GOT3 (cell line): ENCODE measurements at regions not wholly inside any gene's neighbourhood (a gene's known extent, or its start where the extent isn't known, plus 50 kb on each side); places are given as distances from the start of the nearest gene placed in this dataset.
A peak's percentile ranks its signal among the peaks of the same experiment; 100 is the strongest.

Experiments
- DNase-seq: peaks from one replicate; lab custom pipeline; 2025; ENCODE audit warnings: mixed read lengths; lab: John Stamatoyannopoulos, UW

- DNase-seq = no peak
These were observed 163.6 kb upstream of the TMPO start for GRCh38 chr12:98351784-98352183.

- no peak for DNase-seq
These were observed 163.1 kb upstream of the TMPO start for GRCh38 chr12:98352218-98352811.

DNA sequence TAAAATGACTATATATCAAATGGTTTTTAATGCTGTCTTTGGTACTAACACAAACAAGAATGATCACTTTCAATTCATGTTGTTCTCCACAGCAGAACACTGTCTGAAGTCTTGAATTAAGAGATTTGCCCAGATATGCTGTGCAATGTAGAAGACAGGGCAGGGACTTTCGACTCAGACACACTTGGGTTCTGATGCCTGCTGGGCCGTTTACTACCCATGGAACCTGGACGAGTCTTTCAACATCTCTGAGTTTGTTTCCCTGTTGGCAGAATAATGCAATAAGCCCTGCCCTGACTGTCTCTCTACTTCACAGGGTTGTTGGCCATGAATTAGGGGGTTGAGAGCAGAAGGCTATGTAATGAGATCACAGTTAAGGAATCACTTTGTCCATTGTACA, 162.6 kb upstream of the TMPO start:
- DNase-seq = no peak

GRCh38 chr12:98354520-98355035, 160.8 kb upstream of the TMPO start:
- no peak for DNase-seq

DNA sequence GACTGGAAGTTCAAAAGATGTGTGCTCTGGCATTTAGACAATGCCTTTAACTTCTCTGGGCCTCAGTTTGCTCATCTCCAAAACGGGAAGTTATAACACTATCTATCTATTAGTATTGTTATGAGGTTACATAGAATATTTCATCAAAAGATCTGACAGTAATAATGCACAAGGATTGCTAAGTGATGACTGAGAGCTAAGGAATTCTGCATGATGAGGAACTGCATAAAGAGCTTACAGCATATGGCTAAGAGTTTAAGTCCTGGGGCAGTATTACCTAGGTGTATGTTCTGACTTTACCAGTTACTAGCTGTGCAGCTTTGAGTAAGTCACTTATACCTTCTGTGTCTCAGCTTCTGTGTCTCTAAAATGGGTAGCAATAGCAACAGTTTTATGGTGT, 160.1 kb upstream of the TMPO start:
- no peak for DNase-seq

GRCh38 chr12:98355933-98356332, 159.5 kb upstream of the TMPO start:
- DNase-seq = no peak

- DNase-seq = no peak
These were observed 157.2 kb upstream of the TMPO start for GRCh38 chr12:98358144-98358543.

DNA sequence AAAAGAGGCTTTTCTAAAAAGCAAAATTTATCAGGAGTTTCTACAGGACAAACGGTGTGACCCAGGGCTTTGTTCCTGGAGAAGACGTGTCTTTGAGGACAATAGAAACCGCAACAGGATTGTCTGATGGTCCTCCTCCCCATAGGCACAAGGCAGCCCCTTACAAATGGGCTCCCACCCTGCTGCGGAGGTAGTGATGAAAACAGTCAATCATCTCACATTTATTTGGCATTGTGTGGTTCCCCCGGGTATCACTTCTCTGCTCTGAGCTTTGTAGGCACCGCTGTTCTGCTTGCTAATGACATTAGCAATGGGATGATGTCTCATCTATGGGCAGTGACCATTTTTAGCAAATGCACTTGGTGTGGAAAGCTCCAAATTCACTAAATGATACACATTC, 155.5 kb upstream of the TMPO start:
- DNase-seq = no peak

GRCh38 chr12:98360401-98360800, 155.0 kb upstream of the TMPO start:
- no peak for DNase-seq

DNA sequence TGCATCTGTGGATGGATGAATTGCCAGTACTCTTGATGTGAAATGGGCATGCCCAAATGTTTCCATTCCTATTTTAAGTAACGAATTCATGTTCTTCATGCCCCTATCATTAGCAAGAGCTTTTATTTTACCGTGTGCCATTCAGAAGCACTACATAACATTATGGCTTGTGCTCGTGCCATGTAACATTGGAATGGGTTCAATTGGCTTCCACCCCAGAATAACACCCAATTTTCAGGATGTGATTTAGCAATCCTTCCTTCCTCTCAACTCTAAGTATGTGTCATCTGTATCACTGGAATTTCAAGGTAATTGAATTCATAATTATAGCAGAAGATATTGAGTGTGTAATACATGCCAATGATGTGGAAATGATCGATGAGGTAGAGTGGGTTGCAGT, 145.8 kb upstream of the TMPO start:
- DNase-seq = no peak

DNA sequence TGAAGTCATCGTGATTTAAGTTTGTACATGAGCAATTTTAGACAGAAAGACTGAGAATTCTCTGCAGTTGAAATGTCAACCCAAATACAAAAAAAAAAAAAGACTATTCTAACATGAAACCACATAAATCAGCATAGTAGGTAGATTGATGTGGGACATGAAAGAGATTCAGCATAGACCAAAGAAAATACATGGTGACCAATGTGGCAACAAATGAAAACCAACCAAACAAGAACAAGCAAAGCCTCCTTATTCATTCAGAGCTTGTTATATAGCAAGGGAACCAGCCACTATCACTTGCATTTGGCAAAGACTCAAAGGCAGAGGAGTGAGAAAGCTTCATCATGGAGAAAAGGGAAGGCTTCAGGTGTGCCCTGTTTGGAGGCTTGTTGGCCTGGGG, 144.4 kb upstream of the TMPO start:
- no peak for DNase-seq

DNA sequence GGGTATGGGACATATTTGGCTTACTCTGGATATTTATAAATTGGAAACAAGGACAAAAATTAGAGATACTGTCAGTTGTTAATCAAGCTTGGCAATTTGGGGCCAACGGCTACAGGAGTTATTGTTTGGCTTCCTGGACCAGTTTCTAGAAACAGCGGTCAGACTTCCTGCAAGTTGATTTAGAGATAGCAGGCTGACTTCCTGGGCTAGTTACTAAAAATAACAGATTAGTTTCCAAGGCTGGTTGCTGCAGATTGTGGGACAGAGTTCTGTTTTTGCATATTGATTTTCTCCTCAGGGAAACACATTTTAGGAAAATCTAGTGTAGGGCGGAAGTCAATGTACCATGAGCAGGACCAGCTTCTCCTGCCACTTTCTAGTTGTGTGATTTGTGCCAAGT, 144.0 kb upstream of the TMPO start:
- no peak for DNase-seq

DNA sequence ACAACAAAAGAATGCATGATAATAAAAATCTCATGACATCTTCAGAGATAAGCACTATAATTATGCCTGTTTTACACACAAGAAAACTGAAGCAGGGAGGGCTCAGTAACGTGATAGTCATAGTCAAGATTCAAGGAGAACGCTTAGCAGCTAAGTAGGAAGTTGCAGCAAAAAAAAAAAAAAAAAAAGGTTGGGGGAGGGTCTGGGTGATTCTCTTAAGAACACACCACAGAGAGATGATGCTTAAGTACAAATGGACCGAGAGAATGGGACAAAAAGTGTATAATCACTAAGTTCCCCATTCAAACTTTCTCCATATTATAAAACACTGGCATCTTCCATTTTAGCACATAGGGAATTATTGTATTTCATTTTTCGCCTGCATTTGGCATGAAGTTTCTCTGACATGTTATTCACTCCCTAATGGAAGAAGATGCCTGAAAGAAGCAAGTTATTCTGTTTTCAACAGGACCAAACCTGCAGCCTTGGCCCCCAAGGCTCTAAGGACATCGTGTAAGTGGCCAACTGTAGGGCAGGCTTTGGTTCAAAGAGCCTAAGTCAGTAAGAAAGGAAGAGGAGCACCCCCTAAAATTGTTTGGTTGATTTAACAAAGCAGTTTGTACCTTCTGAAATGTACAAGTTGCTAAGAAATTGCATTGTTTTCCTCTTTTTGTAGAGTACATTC, 142.9 kb upstream of the TMPO start:
- DNase-seq = no peak

DNA sequence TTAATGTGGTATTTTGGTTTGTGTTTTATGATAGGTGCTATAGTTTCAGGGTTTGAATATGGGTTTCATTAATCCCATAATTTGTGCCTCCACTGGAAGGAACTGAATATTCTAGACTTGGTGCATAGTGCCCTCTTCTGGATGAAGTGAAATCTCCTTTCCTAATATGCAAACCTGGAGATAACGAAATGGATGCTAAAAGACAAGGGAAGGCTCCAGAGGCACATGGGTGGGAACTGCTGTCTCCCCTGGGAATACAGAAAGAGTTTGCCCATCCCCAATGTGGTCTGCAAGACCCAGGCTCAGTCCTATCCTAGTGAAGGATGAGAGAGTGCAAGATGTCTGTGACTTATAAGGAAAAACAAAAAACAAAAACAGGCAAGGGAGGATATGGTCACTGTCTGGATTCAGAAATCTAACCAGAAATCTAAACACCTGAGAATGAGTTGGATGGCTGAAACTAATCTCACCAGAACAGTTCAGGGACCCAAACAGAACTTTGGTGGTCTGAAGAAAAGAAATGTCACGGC, 142.3 kb upstream of the TMPO start:
- no peak for DNase-seq

GRCh38 chr12:98374007-98374406, 141.4 kb upstream of the TMPO start:
- no peak for DNase-seq

DNA sequence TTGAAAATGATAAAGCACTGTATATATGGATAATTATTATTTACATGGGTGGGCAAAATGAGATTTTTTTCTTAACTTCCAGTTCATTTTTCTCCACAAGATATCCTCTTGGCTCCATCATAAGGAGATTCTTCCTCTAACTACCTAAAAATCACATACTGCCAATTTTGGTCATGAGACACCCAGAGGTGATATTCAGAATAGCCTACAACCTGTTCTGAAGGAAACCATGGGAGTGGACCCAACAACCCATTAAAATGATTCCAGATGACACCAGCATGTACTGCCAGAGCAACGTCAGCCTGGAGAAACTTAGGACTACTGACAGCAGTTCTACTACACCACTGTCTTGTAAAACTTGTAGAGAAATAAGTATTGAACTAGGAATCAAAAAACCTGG, 136.3 kb upstream of the TMPO start:
- DNase-seq = no peak

- DNase-seq = no peak
These were observed 129.7 kb upstream of the TMPO start for GRCh38 chr12:98385641-98386040.

- no peak for DNase-seq
These were observed 127.9 kb upstream of the TMPO start for GRCh38 chr12:98387444-98387843.

DNA sequence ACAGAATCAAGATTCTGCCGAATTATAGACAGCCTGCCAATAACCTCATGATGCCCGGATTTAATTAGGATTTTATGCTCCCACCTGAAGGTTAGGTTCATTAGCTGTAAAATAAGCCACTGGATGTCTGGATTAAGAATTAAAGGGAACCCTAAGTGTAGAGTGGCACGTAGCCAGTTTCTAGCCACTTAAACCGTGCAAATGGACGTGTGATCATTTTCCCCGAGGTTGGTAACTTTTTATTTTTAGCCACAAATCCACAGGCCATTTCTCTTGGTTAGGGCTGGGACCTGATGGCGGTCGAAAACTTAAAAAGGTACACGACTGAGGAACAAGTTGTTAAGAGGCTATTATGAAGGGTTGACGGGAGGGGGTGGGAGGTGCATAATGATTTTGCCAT, 127.3 kb upstream of the TMPO start:
- DNase-seq = no peak

DNA sequence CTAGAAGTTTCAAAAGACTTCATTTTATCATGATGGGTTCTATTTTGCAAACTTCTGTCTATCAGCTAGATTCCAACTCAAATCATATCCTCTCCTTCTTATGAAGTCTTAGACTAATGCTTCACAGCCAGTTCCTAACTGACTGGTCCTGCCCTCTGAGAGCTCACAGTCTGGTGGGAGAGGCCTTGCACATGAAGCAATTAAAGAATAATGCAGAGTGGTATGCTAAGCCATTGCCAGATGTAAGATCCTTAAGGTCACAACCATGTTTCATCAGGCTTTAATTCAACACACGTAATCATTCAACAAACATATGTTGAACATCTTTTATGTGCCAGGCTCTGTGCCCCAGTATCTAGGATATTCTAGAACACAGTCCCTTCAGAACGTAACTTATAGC, 125.8 kb upstream of the TMPO start:
- no peak for DNase-seq

DNA sequence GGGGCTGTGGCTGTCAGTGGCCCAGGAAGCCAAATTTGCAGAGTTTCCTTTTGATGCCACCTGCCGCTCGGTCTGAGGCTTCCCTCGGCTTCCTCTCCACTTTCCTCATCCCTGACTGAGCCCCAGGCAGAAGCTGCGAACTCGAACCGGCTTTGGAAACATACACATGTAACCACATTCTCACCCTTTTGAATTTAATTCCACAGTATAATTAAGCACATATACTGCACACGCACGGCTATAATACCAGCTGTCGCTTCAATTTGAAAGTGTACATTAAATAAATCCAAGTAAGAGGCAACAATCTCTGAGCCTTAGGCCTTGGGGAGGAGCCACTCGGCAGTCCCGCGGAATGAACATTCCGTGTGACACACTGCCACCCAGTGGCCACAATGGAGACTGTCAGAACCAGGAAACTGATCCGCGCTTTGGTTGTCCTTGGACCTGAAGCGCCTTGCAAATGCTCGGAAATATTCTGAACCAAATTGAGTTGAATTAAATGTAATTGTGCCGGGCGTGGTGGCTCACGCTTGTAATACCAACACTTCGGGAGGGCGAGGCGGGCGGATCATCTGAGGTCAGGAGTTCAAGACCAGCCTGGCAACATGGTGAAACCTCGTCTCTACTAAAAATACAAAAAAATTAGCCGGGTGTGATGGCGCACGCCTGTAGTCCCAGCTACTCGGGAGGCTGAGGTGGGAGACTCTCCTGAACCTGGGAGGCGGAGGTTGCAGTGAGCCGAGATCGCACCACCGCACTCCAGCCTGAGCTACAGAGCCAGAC, 117.9 kb upstream of the TMPO start:
- peak; percentile 13 for DNase-seq

DNA sequence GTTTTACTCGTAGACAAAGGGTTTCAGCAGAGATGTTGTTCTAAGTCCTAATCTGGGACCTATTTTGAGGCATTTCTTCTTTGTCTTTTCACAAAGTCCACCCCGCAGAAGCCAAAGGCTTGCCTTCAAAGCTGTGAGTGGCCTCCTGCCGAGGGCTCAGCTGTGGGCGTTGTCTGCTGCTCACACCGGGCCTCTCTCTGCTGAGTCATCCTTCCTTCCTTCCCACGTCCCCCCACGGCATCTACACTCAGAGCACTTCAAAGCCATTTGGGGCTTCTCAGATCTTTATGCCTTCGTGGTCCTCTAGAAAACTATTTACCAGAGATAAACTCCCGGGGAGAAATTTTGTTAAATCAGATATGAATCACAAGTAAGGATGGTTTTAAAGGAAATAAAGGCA, 115.9 kb upstream of the TMPO start:
- DNase-seq = no peak

DNA sequence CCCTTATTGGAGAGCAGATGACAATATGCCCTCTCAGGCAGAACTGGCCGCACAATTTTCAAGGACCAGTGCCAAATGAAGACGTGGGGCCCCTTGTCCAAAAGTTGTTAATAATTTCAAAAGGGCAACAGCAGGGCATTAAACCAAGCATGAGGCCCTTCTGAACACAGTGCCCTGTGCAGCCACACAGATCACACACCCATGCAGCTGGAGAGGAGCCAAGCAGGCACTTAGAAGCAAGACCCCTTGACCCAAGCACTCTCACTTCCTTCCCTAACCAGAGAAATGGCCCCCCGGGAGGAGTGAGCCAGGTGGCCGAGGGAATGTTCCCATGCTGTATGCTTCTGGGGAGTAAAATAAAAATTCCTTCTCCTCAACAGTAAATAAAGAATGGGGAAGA, 114.0 kb upstream of the TMPO start:
- no peak for DNase-seq
